Epithelial cell of esophagus (primary cell): ENCODE measurements at regions not wholly inside any gene's neighbourhood (a gene's known extent, or its start where the extent isn't known, plus 50 kb on each side); places are given as distances from the start of the nearest gene placed in this dataset.

ENCODE experiments used
- DNase-seq: peaks from one replicate; pipeline ENCODE4 v3.0.0; 2010; ENCODE audit warnings: low read depth
- H3K4me3 ChIP-seq: 2 replicates; pipeline ENCODE4 v1.5.1; 2011; ENCODE audit warnings: mild to moderate bottlenecking, low read length, control low read depth
- CTCF ChIP-seq: IDR thresholded peaks from 2 replicates; pipeline ENCODE4 v1.5.1; 2011; ENCODE audit warnings: low read depth, mild to moderate bottlenecking, low read length, control low read depth, inconsistent platforms; ENCODE audit not compliant: insufficient read depth; ENCODE audit errors: missing control alignments

- H3K4me3 ChIP-seq: no peak overlapping the region
- no peak for TF ChIP-seq CTCF
- DNase-seq: peak; percentile 10
Measured at GRCh38 chr16:64771273-64771672, 350.6 kb downstream of the CDH11 start.

GRCh38 chr16:64762211-64762610, 359.7 kb downstream of the CDH11 start:
- DNase-seq: no peak
- TF ChIP-seq CTCF: no peak
- H3K4me3 ChIP-seq: no peak overlapping the region

GRCh38 chr16:64754279-64754678, 367.6 kb downstream of the CDH11 start:
- no peak overlapping the region for H3K4me3 ChIP-seq
- no peak for DNase-seq
- TF ChIP-seq CTCF: no peak

GRCh38 chr16:64751906-64752305, 370.0 kb downstream of the CDH11 start:
- no peak for DNase-seq
- TF ChIP-seq CTCF: no peak
- H3K4me3 ChIP-seq: no peak overlapping the region

- TF ChIP-seq CTCF: no peak
- no peak for DNase-seq
- no peak overlapping the region for H3K4me3 ChIP-seq
Measured at GRCh38 chr16:64749346-64749745, 372.5 kb downstream of the CDH11 start.

GRCh38 chr16:64745258-64745930, 376.5 kb downstream of the CDH11 start:
- TF ChIP-seq CTCF: no peak
- no peak for DNase-seq
- H3K4me3 ChIP-seq: no peak overlapping the region
